Left kidney (tissue), 1 donor: ENCODE measurements at regions not wholly inside any gene's neighbourhood (a gene's known extent, or its start where the extent isn't known, plus 50 kb on each side); places are given as distances from the start of the nearest gene placed in this dataset.

Source experiments
- DNase-seq: peaks from one replicate; pipeline ENCODE4 v3.0.0-alpha.2; 2013

- no peak for DNase-seq
Observed at GRCh38 chr2:79355569-79355968, 157.3 kb upstream of the CTNNA2 start.

DNA sequence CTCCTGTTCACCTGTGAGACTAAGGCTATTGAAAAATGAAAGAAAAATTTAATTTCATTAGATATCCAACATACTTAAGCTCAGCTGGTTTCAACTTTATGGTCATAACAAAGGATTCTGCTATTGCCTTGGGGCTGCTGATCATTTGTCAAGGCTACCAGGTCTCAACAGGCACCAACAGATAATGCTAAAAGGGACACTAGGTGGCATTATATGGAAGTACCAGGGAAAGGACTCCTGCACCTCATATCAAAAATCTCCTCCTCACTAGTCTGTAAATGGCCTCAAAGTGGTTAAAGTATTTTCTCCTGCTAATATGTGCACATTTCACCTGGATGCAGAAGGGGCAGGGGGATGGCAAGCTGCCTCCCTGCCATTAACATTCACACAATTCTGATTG, 167.9 kb upstream of the REG3A start:
- DNase-seq: no peak

GRCh38 chr2:79320871-79321270, 161.3 kb upstream of the REG3A start:
- DNase-seq: no peak

DNA sequence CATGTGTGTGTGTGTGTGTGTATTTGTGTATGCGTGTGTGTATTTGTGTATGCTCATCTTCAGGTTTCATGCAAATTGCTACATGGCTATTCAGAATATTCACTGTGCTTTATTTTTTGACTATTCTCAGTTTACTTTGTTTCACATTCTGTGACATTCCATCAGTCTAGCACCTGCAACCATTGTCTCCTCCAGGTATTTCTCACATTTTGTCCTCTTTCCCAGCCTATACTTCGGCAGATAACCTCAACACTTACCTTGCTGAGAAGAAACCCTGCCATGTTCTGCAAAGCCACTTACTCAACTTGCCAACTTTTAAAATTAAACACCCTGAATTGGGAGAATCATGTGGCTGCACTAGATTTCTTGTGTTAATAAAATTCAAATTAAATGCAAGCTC, 135.4 kb upstream of the REG3A start:
- no peak for DNase-seq

GRCh38 chr2:79292958-79293315, 133.4 kb upstream of the REG3A start:
- DNase-seq: no peak

DNA sequence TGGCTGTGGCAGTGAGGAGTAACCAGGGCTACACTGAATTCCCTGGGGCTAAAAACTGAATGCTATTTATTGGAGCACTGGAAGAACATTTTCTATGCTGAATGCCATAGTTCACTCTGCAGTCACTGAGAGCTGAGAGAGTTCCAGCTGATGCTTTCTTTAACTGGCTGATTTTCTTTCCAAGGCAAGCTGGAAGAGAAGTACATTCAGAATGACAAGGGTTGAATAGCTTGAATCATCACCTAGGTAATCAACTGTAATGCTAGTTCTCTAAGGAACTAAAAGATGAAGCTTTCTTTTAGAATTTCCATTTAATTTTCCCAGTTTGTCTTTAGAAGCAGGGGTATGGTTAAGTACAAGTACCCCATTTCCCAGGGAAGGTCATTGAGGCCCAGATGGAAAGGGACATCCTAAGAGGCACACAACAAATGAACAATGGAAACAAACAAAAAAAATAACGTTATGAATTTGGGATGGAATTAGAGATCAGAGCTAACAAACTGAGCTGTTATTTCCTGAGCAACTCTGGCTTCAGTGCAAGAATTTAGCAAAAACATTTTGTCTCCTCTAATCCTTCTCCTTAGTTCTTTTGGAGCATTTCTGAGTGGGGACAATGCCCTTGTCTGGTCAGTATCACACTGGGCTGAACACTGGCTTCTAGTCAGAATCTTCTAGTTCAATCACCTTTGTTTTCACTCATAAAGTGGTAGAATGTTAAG, 132.8 kb upstream of the REG3A start:
- DNase-seq: no peak

- DNase-seq: no peak
Observed at GRCh38 chr2:79275863-79276262, 116.3 kb upstream of the REG3A start.

- DNase-seq: no peak
Observed at GRCh38 chr2:79275197-79275596, 115.6 kb upstream of the REG3A start.

DNA sequence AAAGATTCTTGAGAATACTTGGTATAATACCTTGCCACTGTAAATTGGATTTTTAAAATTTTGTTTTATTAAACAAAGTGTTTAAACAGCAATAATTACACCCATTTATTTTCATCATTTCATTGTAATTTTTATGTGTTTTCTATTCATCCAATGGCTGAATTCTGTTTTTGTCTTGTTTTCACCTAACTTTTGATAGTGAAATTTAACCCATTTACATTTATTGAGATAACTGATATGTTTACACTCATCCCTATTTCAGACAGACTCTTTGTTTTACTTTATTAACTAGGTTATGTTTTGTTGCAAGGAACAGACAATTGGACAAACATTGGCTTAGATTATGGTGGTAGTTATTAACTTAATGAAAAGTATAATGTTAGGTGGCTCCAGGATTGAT, 113.1 kb upstream of the REG3A start:
- DNase-seq: no peak

- no peak for DNase-seq
Observed at GRCh38 chr2:79271456-79271855, 111.9 kb upstream of the REG3A start.

- DNase-seq: no peak
Observed at GRCh38 chr2:79260848-79261247, 101.3 kb upstream of the REG3A start.

DNA sequence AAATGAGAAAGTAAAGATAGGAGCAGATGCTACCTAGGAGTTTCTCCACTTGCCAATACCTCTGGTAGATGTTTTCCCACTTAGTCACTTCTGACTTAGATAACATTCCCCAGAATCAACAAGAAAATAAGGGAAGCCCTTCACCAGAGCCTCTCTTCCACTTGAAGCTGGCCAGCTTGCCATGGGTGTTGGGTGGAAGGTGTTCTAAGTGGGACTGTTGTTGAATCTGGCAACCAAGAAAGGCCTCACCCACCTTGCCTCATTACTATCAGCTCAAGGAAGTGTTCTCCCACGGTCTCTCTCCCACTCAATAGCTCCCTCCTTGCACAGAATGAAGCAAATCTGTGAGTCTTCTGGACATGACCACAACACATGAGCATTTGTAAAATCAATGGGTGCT, 100.4 kb upstream of the REG3A start:
- DNase-seq: no peak

DNA sequence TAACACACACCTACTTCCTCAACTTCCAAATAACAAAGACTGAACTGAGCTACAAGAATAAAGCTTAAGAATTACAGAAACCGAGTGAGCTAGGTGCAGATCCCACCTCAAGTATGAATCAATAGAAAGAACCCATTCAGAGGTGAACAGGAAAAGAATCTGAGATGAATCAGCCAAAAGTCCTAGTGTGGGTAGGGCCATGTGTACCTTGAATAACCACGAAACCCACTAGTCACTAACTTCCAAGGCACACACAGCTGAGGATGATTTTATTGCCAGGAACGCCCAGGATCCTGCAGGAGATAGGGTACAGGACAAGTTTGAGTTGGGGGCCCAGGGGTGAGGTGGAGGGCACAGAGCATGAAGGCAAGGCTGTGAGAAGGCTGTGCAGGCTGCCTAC, 99.7 kb upstream of the REG3A start:
- no peak for DNase-seq

GRCh38 chr2:79253243-79253774, 93.8 kb upstream of the REG3A start:
- no peak for DNase-seq

- DNase-seq: no peak
Observed at GRCh38 chr2:79250656-79251055, 91.1 kb upstream of the REG3A start.

GRCh38 chr2:79248776-79249175, 89.2 kb upstream of the REG3A start:
- DNase-seq: no peak

DNA sequence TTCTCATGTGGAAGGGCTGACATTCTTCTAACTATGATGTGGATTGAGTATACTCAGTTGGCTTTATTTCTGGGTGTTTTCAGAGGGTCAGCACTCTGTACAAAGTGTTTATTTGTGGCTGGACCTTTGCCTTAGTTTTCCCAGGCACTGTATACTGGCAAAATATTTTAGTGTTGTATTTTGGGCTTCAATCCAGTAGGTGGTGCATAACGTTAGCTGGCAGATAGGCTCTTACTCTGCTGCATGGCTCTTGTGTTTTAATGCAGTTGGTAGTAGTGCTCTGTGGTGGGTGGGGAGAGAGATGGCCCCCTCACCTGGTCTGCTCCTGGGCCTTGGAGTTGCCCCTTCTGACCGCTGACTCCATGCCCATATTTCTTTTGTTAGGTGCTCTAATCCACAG, 75.6 kb upstream of the REG3A start:
- no peak for DNase-seq

DNA sequence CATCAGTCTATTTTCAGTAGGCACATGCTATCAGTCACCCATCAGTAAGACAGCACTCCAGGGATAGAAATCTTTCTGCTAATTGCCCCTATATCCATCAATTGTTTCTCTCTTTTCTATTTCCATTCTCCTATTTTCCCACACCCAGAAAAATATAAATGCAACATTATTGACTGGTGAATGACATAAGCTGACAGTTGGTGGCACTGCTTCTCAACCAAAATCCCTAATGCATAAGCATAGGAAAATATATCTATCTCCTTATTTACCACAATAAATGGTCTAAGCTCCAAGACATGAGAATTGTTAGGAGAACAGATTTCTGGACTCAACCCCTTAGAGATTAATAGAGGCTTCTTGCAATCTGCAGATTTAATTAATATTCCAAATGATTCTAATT, 64.0 kb upstream of the REG3A start:
- no peak for DNase-seq

DNA sequence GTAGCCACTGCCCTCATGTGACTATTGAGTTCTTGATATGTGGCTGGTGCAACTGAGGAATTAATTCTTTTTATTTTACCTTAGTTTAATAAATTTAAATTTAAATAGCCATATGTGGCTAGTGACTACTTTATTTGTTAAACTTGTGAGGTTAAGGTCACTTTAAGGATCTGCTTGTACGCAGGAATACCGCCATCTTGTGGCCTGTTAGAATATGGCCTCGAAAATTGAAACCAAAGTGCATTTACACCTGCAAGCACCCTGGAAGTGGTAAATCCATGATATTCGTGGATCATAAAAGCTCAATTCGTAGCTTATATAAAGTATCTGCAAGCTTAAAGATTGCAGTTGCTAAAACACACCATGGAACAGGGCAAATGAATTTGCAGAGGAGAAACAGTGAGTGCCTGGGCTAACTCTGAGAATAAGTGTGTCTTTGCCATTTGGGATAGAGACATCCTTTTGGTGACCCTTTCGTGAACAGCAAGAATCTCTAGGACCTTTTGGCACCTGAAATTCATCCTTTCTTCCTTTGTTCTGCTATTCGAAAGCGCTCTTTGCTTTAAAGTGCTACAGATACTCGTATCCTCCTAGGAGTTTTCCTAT, 59.9 kb upstream of the REG3A start:
- DNase-seq: peak; percentile 36

- DNase-seq: no peak
Observed at GRCh38 chr2:79210274-79210917, 50.8 kb upstream of the REG3A start.
